DND-41 (cell line): ENCODE measurements at regions not wholly inside any gene's neighbourhood (a gene's known extent, or its start where the extent isn't known, plus 50 kb on each side); places are given as distances from the start of the nearest gene placed in this dataset.

ENCODE experiments used
- CTCF ChIP-seq: IDR thresholded peaks from 2 replicates; pipeline ENCODE4 v1.5.1; 2012; ENCODE audit warnings: borderline replicate concordance, low read length, moderate library complexity, mild to moderate bottlenecking; ENCODE audit not compliant: poor library complexity, severe bottlenecking; ENCODE audit errors: extremely low read depth
- EZH2 ChIP-seq: IDR thresholded peaks from 3 replicates; pipeline ENCODE4 v1.6.1; 2012; ENCODE audit warnings: borderline replicate concordance, low read depth, mild to moderate bottlenecking, moderate library complexity, low read length, inconsistent platforms; ENCODE audit not compliant: severe bottlenecking

- no peak for TF ChIP-seq CTCF
- no peak for TF ChIP-seq EZH2
Measured at GRCh38 chr6:91569071-91569470, 982.2 kb upstream of the MAP3K7 start.
